WTC11 (cell line): ENCODE measurements at regions not wholly inside any gene's neighbourhood (a gene's known extent, or its start where the extent isn't known, plus 50 kb on each side); places are given as distances from the start of the nearest gene placed in this dataset.

Source experiments
- ATAC-seq: fragments of 200-7000 bp; cut with Tn5 transposase; 2 replicates; pipeline ENCODE4 v1.10.0; 2021; ENCODE audit warnings: mild to moderate bottlenecking, moderate library complexity
- CTCF ChIA-PET: fragments of 300-600 bp; sonication (Branson Sonifier 250); formaldehyde crosslinking; loops from one replicate; lab custom pipeline; 2021; ENCODE audit warnings: antibody characterized with exemption; lab: Charles Lee
- POLR2A ChIA-PET: fragments of 350-600 bp; sonication (Branson Sonifier 250); formaldehyde crosslinking; loops from one replicate; lab custom pipeline; 2021; ENCODE audit warnings: antibody characterized with exemption; lab: Charles Lee
- DNase-seq: peaks from one replicate; pipeline ENCODE4 v3.0.0; 2021; ENCODE audit warnings: low spot score
- H3K27ac Mint-ChIP-seq: 2 replicates; pipeline ENCODE4 v1.8.0; 2021; ENCODE audit warnings: mixed read lengths
- H3K27me3 Mint-ChIP-seq: 2 replicates; pipeline ENCODE4 v1.8.0; 2021; ENCODE audit warnings: low read depth, mild to moderate bottlenecking, moderate library complexity, mixed read lengths
- H3K36me3 Mint-ChIP-seq: 2 replicates; pipeline ENCODE4 v1.8.0; 2021; ENCODE audit warnings: mixed read lengths
- H3K4me1 Mint-ChIP-seq: 2 replicates; pipeline ENCODE4 v1.8.0; 2022; ENCODE audit warnings: mixed read lengths
- H3K4me3 Mint-ChIP-seq: 2 replicates; pipeline ENCODE4 v1.8.0; 2021; ENCODE audit warnings: mild to moderate bottlenecking, moderate library complexity, mixed read lengths
- H3K9me3 Mint-ChIP-seq: 2 replicates; pipeline ENCODE4 v1.8.0; 2021; ENCODE audit warnings: mixed read lengths
- ETV6 ChIP-seq: sonication (generic); formaldehyde crosslinking; IDR thresholded peaks from 2 replicates; pipeline ENCODE4 v1.8.1; 2022; ENCODE audit warnings: mild to moderate bottlenecking, missing genetic modification reagents
- HMGA2 ChIP-seq: fragments of 250-450 bp; sonication (Bioruptor Pico); IDR thresholded peaks from 2 replicates; pipeline ENCODE4 v1.4.0; 2021; ENCODE audit warnings: mild to moderate bottlenecking, moderate library complexity
- NR1H2 ChIP-seq: sonication (generic); formaldehyde crosslinking; IDR thresholded peaks from 2 replicates; pipeline ENCODE4 v1.9.0; 2021; ENCODE audit warnings: mild to moderate bottlenecking, moderate library complexity, missing genetic modification reagents
- SOX15 ChIP-seq: fragments of 250-450 bp; sonication (Bioruptor Pico); IDR thresholded peaks from 2 replicates; pipeline ENCODE4 v1.9.0; 2021; ENCODE audit warnings: mild to moderate bottlenecking
- ZNF263 ChIP-seq: sonication (generic); formaldehyde crosslinking; IDR thresholded peaks from 2 replicates; pipeline ENCODE4 v1.8.1; 2022; ENCODE audit warnings: low read depth, mild to moderate bottlenecking, moderate library complexity, missing genetic modification reagents
- ZNF423 ChIP-seq: fragments of 250-450 bp; sonication (Bioruptor Pico); IDR thresholded peaks from 2 replicates; pipeline ENCODE4 v2.1.2; 2022; ENCODE audit warnings: mild to moderate bottlenecking, moderate library complexity
- ZNF671 ChIP-seq: fragments of 250-450 bp; sonication (Bioruptor Pico); IDR thresholded peaks from 2 replicates; pipeline ENCODE4 v1.8.0; 2021; ENCODE audit warnings: mild to moderate bottlenecking
- TF ChIP-seq, protein P1 (sequence below): fragments of 250-450 bp; sonication (Bioruptor Pico); IDR thresholded peaks from 2 replicates; pipeline ENCODE4 v1.9.0; 2021; ENCODE audit warnings: mild to moderate bottlenecking
- TF ChIP-seq, protein P2 (sequence below): fragments of 250-450 bp; sonication (Bioruptor Pico); conservative IDR thresholded peaks from 2 replicates; pipeline ENCODE4 v1.9.0; 2021; ENCODE audit warnings: mild to moderate bottlenecking
- TF ChIP-seq, protein P3 (sequence below): fragments of 250-450 bp; sonication (Bioruptor Pico); IDR thresholded peaks from 2 replicates; pipeline ENCODE4 v1.9.0; 2021; ENCODE audit warnings: moderate library complexity, mild to moderate bottlenecking, inconsistent platforms, borderline replicate concordance
- TF ChIP-seq, protein P4 (sequence below): sonication (generic); formaldehyde crosslinking; IDR thresholded peaks from 2 replicates; pipeline ENCODE4 v1.8.1; 2022; ENCODE audit warnings: missing genetic modification reagents, borderline replicate concordance
- TF ChIP-seq, protein P5 (sequence below): sonication (generic); formaldehyde crosslinking; IDR thresholded peaks from 2 replicates; pipeline ENCODE4 v1.8.0; 2023; ENCODE audit warnings: missing genetic modification reagents
- TF ChIP-seq, protein P6 (sequence below): sonication (generic); formaldehyde crosslinking; IDR thresholded peaks from 2 replicates; pipeline ENCODE4 v1.8.0; 2023; ENCODE audit warnings: mild to moderate bottlenecking, missing genetic modification reagents
- TF ChIP-seq, protein P7 (sequence below): sonication (generic); formaldehyde crosslinking; IDR thresholded peaks from 2 replicates; pipeline ENCODE4 v1.8.1; 2023; ENCODE audit warnings: mild to moderate bottlenecking, missing genetic modification reagents, borderline replicate concordance

DNA sequence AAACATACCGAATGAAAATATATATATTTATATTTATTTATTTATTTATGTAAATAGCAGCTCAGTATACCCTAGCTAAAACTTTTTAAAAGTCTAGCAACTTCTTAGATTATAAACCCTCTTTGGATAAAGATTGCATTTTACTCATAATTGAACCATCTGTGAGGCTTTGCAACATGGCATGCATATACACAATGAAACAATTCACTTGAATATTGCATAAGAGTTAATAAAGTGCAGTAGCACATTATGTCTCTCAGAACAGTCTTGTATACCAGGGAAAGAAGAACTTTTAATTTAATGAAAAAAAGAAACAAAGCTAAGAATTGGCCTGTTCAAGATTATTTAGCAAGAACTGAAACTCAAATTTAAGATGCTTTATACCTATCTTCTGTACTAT, 1363.9 kb upstream of the ADGRL2 start:
- Mint-ChIP-seq H3K4me3 (no peak overlapping the region), H3K27ac (no peak overlapping the region), H3K9me3 (no peaks in the 10 kb centered on the region), H3K4me1 (peaks cover 15% of the 10 kb centered on the region), H3K27me3 (no peaks in the 10 kb centered on the region), H3K36me3 (no peaks in the 10 kb centered on the region)
- POLR2A ChIA-PET = no interaction called here
- DNase-seq (no peak), ATAC-seq (no peak)
- CTCF ChIA-PET = no interaction called here
- TF ChIP-seq, protein P1, sequence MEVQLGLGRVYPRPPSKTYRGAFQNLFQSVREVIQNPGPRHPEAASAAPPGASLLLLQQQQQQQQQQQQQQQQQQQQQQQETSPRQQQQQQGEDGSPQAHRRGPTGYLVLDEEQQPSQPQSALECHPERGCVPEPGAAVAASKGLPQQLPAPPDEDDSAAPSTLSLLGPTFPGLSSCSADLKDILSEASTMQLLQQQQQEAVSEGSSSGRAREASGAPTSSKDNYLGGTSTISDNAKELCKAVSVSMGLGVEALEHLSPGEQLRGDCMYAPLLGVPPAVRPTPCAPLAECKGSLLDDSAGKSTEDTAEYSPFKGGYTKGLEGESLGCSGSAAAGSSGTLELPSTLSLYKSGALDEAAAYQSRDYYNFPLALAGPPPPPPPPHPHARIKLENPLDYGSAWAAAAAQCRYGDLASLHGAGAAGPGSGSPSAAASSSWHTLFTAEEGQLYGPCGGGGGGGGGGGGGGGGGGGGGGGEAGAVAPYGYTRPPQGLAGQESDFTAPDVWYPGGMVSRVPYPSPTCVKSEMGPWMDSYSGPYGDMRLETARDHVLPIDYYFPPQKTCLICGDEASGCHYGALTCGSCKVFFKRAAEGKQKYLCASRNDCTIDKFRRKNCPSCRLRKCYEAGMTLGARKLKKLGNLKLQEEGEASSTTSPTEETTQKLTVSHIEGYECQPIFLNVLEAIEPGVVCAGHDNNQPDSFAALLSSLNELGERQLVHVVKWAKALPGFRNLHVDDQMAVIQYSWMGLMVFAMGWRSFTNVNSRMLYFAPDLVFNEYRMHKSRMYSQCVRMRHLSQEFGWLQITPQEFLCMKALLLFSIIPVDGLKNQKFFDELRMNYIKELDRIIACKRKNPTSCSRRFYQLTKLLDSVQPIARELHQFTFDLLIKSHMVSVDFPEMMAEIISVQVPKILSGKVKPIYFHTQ (CRISPR knock-in tag) = no peak
- TF ChIP-seq SOX15 (no peak), ZNF671 (CRISPR knock-in tag) (no peak), ZNF423 (no peak), ZNF263 (CRISPR knock-in tag) (no peak), NR1H2 (CRISPR knock-in tag) (no peak)
- TF ChIP-seq, protein P2, sequence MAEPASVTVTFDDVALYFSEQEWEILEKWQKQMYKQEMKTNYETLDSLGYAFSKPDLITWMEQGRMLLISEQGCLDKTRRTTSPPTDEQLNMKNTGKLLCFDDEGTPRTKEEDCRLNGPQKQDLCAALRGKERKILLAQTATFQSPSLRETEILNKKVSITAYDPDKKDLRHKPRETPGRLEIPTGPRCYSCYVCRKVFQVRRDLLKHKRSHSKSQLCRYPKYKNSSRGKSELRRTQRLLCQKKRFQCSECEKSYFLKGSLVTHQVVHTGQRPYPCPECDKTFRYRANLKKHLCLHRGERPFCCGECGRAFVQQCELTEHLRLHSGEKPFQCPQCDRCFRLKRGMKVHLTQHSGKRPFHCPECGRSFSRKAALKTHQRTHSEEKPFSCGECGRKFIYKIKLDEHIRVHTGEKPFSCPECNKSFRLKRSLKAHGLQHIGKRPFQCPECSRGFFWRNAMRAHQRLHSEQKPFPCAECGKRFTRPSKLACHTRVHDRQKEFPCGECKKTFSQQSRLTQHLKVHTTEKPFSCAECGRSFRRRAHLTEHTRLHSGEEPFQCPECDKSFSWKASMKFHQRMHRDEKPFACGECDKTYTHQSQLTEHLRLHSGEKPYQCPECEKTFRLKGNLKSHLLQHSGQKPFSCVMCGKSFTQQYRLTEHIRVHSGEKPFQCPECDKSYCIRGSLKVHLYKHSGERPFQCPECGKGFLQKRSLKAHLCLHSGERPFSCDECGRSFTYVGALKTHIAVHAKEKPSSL (CRISPR knock-in tag) = no peak
- TF ChIP-seq, protein P3, sequence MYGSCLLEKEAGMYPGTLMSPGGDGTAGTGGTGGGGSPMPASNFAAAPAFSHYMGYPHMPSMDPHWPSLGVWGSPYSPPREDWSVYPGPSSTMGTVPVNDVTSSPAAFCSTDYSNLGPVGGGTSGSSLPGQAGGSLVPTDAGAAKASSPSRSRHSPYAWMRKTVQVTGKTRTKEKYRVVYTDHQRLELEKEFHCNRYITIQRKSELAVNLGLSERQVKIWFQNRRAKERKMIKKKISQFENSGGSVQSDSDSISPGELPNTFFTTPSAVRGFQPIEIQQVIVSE (CRISPR knock-in tag) = no peak

DNA sequence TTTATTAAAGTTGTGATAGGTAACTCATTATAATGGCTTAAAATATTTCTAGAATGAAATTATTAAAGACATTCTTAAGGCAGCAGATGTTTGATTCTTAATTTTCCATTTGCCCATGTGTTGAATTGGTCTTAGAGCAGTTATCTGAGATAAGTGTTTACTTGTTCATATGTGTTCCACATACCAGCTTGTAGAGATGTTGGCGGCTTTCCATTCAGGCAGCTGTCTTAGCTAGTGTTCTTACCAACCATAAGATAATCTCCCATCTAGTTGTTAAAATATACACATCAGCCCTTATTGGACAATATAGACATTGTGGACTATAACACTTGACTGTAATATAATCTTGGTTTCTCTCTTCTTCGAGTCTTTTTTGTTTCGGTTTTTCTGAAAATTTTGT, 1372.9 kb upstream of the ADGRL2 start:
- Mint-ChIP-seq H3K27me3 (no peaks in the 10 kb centered on the region), H3K27ac (no peak overlapping the region), H3K36me3 (no peaks in the 10 kb centered on the region), H3K9me3 (no peaks in the 10 kb centered on the region), H3K4me3 (no peak overlapping the region), H3K4me1 (no peaks in the 10 kb centered on the region)
- no peak for DNase-seq
- CTCF ChIA-PET = no interaction called here
- ATAC-seq = no peak
- POLR2A ChIA-PET = no interaction called here
- TF ChIP-seq ETV6 (CRISPR knock-in tag) = no peak
- TF ChIP-seq, protein P4, sequence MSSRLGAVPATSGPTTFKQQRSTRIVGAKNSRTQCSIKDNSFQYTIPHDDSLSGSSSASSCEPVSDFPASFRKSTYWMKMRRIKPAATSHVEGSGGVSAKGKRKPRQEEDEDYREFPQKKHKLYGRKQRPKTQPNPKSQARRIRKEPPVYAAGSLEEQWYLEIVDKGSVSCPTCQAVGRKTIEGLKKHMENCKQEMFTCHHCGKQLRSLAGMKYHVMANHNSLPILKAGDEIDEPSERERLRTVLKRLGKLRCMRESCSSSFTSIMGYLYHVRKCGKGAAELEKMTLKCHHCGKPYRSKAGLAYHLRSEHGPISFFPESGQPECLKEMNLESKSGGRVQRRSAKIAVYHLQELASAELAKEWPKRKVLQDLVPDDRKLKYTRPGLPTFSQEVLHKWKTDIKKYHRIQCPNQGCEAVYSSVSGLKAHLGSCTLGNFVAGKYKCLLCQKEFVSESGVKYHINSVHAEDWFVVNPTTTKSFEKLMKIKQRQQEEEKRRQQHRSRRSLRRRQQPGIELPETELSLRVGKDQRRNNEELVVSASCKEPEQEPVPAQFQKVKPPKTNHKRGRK (CRISPR knock-in tag) = no peak
- no peak for TF ChIP-seq HMGA2 (CRISPR knock-in tag)
- TF ChIP-seq, protein P5, sequence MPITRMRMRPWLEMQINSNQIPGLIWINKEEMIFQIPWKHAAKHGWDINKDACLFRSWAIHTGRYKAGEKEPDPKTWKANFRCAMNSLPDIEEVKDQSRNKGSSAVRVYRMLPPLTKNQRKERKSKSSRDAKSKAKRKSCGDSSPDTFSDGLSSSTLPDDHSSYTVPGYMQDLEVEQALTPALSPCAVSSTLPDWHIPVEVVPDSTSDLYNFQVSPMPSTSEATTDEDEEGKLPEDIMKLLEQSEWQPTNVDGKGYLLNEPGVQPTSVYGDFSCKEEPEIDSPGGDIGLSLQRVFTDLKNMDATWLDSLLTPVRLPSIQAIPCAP (CRISPR knock-in tag) = no peak
- TF ChIP-seq SOX15 = no peak
- TF ChIP-seq, protein P6, sequence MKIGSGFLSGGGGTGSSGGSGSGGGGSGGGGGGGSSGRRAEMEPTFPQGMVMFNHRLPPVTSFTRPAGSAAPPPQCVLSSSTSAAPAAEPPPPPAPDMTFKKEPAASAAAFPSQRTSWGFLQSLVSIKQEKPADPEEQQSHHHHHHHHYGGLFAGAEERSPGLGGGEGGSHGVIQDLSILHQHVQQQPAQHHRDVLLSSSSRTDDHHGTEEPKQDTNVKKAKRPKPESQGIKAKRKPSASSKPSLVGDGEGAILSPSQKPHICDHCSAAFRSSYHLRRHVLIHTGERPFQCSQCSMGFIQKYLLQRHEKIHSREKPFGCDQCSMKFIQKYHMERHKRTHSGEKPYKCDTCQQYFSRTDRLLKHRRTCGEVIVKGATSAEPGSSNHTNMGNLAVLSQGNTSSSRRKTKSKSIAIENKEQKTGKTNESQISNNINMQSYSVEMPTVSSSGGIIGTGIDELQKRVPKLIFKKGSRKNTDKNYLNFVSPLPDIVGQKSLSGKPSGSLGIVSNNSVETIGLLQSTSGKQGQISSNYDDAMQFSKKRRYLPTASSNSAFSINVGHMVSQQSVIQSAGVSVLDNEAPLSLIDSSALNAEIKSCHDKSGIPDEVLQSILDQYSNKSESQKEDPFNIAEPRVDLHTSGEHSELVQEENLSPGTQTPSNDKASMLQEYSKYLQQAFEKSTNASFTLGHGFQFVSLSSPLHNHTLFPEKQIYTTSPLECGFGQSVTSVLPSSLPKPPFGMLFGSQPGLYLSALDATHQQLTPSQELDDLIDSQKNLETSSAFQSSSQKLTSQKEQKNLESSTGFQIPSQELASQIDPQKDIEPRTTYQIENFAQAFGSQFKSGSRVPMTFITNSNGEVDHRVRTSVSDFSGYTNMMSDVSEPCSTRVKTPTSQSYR (CRISPR knock-in tag) = no peak
- TF ChIP-seq, protein P7, sequence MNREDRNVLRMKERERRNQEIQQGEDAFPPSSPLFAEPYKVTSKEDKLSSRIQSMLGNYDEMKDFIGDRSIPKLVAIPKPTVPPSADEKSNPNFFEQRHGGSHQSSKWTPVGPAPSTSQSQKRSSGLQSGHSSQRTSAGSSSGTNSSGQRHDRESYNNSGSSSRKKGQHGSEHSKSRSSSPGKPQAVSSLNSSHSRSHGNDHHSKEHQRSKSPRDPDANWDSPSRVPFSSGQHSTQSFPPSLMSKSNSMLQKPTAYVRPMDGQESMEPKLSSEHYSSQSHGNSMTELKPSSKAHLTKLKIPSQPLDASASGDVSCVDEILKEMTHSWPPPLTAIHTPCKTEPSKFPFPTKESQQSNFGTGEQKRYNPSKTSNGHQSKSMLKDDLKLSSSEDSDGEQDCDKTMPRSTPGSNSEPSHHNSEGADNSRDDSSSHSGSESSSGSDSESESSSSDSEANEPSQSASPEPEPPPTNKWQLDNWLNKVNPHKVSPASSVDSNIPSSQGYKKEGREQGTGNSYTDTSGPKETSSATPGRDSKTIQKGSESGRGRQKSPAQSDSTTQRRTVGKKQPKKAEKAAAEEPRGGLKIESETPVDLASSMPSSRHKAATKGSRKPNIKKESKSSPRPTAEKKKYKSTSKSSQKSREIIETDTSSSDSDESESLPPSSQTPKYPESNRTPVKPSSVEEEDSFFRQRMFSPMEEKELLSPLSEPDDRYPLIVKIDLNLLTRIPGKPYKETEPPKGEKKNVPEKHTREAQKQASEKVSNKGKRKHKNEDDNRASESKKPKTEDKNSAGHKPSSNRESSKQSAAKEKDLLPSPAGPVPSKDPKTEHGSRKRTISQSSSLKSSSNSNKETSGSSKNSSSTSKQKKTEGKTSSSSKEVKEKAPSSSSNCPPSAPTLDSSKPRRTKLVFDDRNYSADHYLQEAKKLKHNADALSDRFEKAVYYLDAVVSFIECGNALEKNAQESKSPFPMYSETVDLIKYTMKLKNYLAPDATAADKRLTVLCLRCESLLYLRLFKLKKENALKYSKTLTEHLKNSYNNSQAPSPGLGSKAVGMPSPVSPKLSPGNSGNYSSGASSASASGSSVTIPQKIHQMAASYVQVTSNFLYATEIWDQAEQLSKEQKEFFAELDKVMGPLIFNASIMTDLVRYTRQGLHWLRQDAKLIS (CRISPR knock-in tag) = no peak
